ENCODE measurements at regions not wholly inside any gene's neighbourhood (a gene's known extent, or its start where the extent isn't known, plus 50 kb on each side); places are given as distances from the start of the nearest gene placed in this dataset.

DNA sequence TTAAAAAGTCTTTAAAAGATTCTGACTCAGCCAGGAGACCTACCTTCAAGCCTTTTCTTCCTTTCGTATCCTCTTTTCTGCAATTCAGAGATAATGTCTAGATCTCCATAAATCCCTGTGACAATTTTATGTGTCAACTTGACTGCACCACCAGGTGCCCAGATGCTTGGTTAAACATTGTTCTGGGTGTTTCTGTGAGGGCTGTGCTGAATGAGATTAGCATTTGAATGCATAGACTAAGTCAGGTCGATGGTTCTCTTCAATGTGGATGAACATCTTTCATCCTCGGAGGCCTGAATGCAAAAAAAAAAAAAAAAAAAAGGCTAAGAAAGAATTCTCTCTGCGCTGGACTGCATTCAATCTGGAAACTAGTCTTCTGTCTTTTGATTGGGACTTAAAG lies 1082.7 kb downstream of the NLGN4X start:
- TF ChIP-seq CBX5 (IDR thresholded peaks at IDR 0.05; ENCODE audit: borderline replicate concordance, low read depth) (no peak), MLX (CRISPR knock-in tag; conservative IDR thresholded peaks at IDR 0.05) (no peak), SMARCB1 (IDR thresholded peaks at IDR 0.05; ENCODE audit: insufficient read length, low read depth) (no peak)
